Right atrium auricular region (tissue), 2 donors: ENCODE measurements at regions not wholly inside any gene's neighbourhood (a gene's known extent, or its start where the extent isn't known, plus 50 kb on each side); places are given as distances from the start of the nearest gene placed in this dataset.
A peak's percentile ranks its signal among the peaks of the same experiment; 100 is the strongest.
"Not testable (repeated sequence)": the region's sequence is repeated elsewhere in the genome, so short reads cannot be mapped to it uniquely, and the experiment has no call there.

ENCODE experiments used
- DNase-seq: peaks from one replicate; pipeline ENCODE4 v3.0.0-alpha.2; 2019; ENCODE audit warnings: low spot score
- H3K27ac ChIP-seq, 2 donors: fragments of 200-600 bp; sonication (generic); 1 replicate in 1 of 2; 2 replicates in 1 of 2; pipeline ENCODE4 v1.5.1; 2016 to 2019
- H3K27me3 ChIP-seq, 2 donors: fragments of 200-600 bp; sonication (generic); one replicate each; pipeline versions ENCODE4 v1.5.1 to v1.6.0; 2017 to 2019
- H3K36me3 ChIP-seq: fragments of 200-600 bp; sonication (generic); one replicate; pipeline ENCODE4 v1.5.1; 2016
- H3K4me1 ChIP-seq, 2 donors: fragments of 200-600 bp; sonication (generic); one replicate each; pipeline versions ENCODE4 v1.5.1 to v1.6.0; 2017 to 2019
- H3K4me3 ChIP-seq, 2 donors: fragments of 200-600 bp; sonication (generic); 1 replicate in 1 of 2; 2 replicates in 1 of 2; pipeline ENCODE4 v1.5.1; 2017 to 2019; ENCODE audit warnings: mild to moderate bottlenecking in 1 of 2, moderate library complexity in 1 of 2
- H3K9me3 ChIP-seq, 2 donors: fragments of 200-600 bp; sonication (generic); one replicate each; pipeline ENCODE4 v1.5.1; 2019
- CTCF ChIP-seq, 2 donors: fragments of 200-600 bp; sonication (generic); IDR thresholded peaks; one replicate each; pipeline ENCODE4 v1.5.1; 2019; ENCODE audit warnings: antibody characterized with exemption in 2 of 2

GRCh38 chr1:192462616-192463015, 113.0 kb upstream of the RGS1 start:
- Histone ChIP-seq H3K4me3 (no peak overlapping the region), H3K9me3 (no peaks in the 10 kb centered on the region), H3K4me1 (no peaks in the 10 kb centered on the region), H3K36me3 (no peaks in the 10 kb centered on the region), H3K27ac (no peak overlapping the region), H3K27me3 (no peaks in the 10 kb centered on the region)
- no peak for DNase-seq
- TF ChIP-seq CTCF (IDR thresholded peaks at IDR 0.05) = no peak

- H3K27ac ChIP-seq = no peak overlapping the region
- H3K36me3 ChIP-seq = no peaks in the 10 kb centered on the region
- no peaks in the 10 kb centered on the region for H3K9me3 ChIP-seq
- H3K4me3 ChIP-seq = no peak overlapping the region
- TF ChIP-seq CTCF (IDR thresholded peaks at IDR 0.05) = no peak
- H3K27me3 ChIP-seq = no peaks in the 10 kb centered on the region
- DNase-seq = no peak
- no peaks in the 10 kb centered on the region for H3K4me1 ChIP-seq
Observed at GRCh38 chr1:192463661-192464060, 111.9 kb upstream of the RGS1 start.

GRCh38 chr1:192465221-192465620, 110.4 kb upstream of the RGS1 start:
- not testable (repeated sequence) for H3K4me3 ChIP-seq, H3K9me3 ChIP-seq, DNase-seq, H3K36me3 ChIP-seq, H3K4me1 ChIP-seq, H3K27me3 ChIP-seq, H3K27ac ChIP-seq

DNA sequence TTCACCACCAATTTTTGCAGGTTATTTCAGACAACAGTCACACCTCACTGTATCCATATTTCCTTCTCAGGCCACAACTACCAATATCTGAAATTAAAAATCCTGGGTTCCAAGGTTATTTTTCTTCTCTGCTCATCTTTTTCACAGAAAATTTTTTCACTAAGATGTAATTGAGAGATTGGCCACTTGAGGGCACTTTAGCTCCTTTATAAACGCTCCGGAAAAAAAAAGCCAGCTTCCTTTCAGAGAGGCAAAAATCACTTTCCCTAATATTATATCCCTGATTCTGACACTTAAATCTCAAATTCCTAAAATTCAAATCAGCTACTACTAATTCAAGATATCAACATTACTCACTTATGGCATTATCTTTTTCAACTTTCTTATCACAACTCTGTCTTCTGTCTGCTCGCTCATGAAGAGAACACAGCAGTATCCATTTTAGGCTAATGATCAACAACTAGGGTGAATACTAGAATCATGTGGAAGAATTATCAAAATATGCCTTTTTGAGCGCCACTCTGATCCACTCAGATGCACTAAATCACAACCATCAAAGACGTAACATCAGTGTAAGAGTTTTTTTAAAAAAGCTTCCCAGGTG, 101.4 kb upstream of the RGS1 start:
- no peaks in the 10 kb centered on the region for H3K9me3 ChIP-seq
- H3K4me1 ChIP-seq = peaks cover 0 to 8% of the 10 kb centered on the region in 2 donors
- H3K27ac ChIP-seq = peak overlapping the region in 1 of 2 donors; percentile 27
- peak; percentile 62 to 74 for TF ChIP-seq CTCF (IDR thresholded peaks at IDR 0.05)
- no peaks in the 10 kb centered on the region for H3K36me3 ChIP-seq
- no peaks in the 10 kb centered on the region for H3K27me3 ChIP-seq
- no peak for DNase-seq
- no peak overlapping the region for H3K4me3 ChIP-seq

DNA sequence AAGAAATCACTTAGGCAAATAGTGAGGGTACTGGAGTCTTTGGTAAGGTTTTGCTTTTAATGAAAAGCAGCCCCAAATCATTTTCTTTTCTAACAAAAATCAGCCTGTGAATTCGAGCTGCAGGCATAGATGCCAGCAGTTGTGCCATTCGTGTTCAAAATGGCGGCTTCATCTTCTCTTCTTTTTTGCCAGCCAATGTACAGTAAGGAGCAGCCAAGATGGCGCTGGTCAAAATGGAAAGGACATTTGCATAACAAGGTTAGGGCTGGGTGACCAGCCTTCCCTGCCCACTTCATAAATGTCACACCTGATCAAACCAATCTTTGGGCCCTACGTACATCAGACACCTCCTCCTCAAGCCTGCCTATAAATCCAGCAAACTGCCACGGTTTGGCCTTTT, 100.2 kb upstream of the RGS1 start:
- H3K4me1 ChIP-seq = peaks cover 0 to 8% of the 10 kb centered on the region in 2 donors
- no peaks in the 10 kb centered on the region for H3K36me3 ChIP-seq
- H3K27ac ChIP-seq = peak overlapping the region in 1 of 2 donors; percentile 39
- no peak for TF ChIP-seq CTCF (IDR thresholded peaks at IDR 0.05)
- DNase-seq = no peak
- no peaks in the 10 kb centered on the region for H3K27me3 ChIP-seq
- H3K9me3 ChIP-seq = no peaks in the 10 kb centered on the region
- no peak overlapping the region for H3K4me3 ChIP-seq

- no peaks in the 10 kb centered on the region for H3K27me3 ChIP-seq
- no peak for TF ChIP-seq CTCF (IDR thresholded peaks at IDR 0.05)
- no peak for DNase-seq
- H3K9me3 ChIP-seq = no peaks in the 10 kb centered on the region
- H3K27ac ChIP-seq = peak overlapping the region in 1 of 2 donors; percentile 39
- H3K36me3 ChIP-seq = no peaks in the 10 kb centered on the region
- no peak overlapping the region for H3K4me3 ChIP-seq
- peaks cover 0 to 8% of the 10 kb centered on the region in 2 donors for H3K4me1 ChIP-seq
Observed at GRCh38 chr1:192475970-192476369, 99.6 kb upstream of the RGS1 start.
